ENCODE measurements at regions not wholly inside any gene's neighbourhood (a gene's known extent, or its start where the extent isn't known, plus 50 kb on each side); places are given as distances from the start of the nearest gene placed in this dataset.

DNA sequence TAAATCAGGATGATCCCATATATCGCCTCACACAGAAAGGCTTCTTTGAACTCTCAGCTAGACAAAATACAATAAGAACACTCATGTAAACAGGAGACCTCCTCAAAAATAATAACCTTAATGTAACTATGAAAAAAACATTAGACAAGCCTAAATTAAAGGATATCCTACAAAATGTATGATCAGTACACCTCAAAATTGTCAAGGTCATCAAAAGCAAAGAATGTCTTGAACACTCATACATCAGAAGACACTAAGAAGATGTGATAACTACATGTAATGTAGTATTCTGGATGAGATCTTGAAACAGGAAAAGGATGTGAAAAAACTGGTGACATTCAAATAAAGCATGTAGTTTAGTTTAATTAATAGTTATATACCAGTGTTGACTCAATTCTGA, 616.8 kb upstream of the ZEB2 start:
- Mint-ChIP-seq H3K9me3 (no peaks in the 10 kb centered on the region), H3K4me3 (no peak overlapping the region), H3K27ac (no peak overlapping the region), H3K36me3 (ENCODE audit: low read depth) (no peaks in the 10 kb centered on the region), H3K27me3 (no peaks in the 10 kb centered on the region), H3K4me1 (no peaks in the 10 kb centered on the region)
- DNase-seq, result no peak
- ChIA-PET POLR2A (no interaction called here), CTCF (no interaction called here)

DNA sequence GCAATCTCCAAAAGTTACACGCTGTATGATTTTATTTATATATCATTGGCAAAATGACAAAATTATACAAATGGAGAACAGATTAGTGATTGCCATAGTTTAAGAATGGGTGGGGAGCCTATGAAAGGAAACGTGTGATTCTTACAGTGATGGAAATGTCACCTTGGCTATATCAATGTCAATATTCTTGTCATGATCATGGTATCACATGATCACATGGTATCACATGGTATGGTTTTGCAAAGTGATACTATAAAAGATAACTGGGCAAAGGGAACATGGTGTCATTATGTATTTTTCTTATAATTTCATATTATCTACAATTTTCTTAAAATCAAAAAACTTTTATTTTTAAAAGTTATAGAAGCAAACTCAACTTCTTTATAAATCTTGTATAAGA, 606.2 kb upstream of the ZEB2 start:
- Mint-ChIP-seq H3K36me3 (ENCODE audit: low read depth) (no peaks in the 10 kb centered on the region), H3K9me3 (no peaks in the 10 kb centered on the region), H3K4me3 (no peak overlapping the region), H3K27me3 (no peaks in the 10 kb centered on the region), H3K27ac (no peak overlapping the region), H3K4me1 (no peaks in the 10 kb centered on the region)
- ChIA-PET CTCF (no interaction called here), POLR2A (no interaction called here)
- no peak for DNase-seq

DNA sequence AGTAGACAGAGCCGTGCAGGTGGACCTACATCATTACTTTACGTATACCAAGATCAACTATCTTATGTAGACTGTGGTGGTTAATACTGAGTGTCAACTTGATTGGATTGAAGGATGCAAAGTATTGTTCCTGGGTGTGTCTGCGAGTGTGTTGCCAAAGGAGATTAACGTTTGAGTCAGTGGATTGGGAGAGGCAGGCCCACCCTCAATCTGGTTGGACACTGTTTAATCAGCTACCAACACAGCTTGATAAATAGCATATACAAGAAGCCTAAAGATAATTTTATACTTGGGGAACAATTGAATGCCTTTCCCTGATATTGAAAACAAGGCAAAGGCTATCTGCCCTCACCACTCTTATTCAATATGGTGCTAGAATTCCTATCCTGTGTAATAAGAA, 604.2 kb upstream of the ZEB2 start:
- no peaks in the 10 kb centered on the region for H3K9me3 Mint-ChIP-seq
- H3K27ac Mint-ChIP-seq, result no peak overlapping the region
- no peak overlapping the region for H3K4me3 Mint-ChIP-seq
- CTCF ChIA-PET, result no interaction called here
- POLR2A ChIA-PET, result no interaction called here
- DNase-seq, result no peak
- no peaks in the 10 kb centered on the region for H3K36me3 Mint-ChIP-seq (ENCODE audit: low read depth)
- H3K27me3 Mint-ChIP-seq, result no peaks in the 10 kb centered on the region
- no peaks in the 10 kb centered on the region for H3K4me1 Mint-ChIP-seq

DNA sequence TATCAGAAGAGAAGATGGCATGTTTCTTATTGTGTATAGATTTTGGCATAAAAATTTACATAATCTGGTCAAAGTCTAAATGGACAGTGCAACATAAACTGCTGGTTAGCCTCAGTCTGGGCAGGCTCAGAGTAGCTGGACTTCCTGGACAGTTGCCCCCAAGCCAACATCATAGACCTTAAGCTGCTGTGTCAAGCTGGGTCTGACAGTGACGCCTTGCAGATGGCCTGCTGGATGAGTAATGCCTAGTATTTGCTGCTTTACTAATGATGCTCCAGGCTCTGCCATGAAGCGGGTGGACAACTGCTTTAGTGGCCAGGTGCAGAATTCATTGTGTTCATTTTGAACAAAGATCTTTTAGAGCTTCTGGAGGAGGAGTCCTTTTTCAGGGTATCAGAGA, 603.7 kb upstream of the ZEB2 start:
- no peak for DNase-seq
- CTCF ChIA-PET, result no interaction called here
- no peak overlapping the region for H3K27ac Mint-ChIP-seq
- H3K36me3 Mint-ChIP-seq (ENCODE audit: low read depth), result no peaks in the 10 kb centered on the region
- no peaks in the 10 kb centered on the region for H3K4me1 Mint-ChIP-seq
- POLR2A ChIA-PET, result no interaction called here
- H3K27me3 Mint-ChIP-seq, result no peaks in the 10 kb centered on the region
- no peaks in the 10 kb centered on the region for H3K9me3 Mint-ChIP-seq
- H3K4me3 Mint-ChIP-seq, result no peak overlapping the region

DNA sequence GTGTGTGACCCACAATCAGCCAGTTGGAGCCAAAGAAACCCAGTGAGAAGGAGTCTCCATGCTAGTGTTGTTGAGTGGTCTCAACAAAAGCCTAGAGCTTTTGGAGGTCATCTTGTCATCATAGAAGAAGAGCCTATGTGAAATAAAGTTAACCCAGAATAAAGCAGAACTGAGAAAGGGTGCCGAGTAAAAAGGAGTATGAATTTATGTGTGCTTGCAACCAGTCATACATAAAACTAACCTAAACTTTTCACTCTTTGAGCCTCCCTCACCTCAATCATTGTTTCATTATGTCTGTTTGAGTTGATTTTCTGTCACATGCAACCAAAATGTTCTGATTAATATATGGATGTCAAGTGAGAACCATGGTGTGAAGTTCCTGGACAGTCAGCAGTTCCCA, 599.3 kb upstream of the ZEB2 start:
- Mint-ChIP-seq H3K9me3 (no peaks in the 10 kb centered on the region), H3K27ac (no peak overlapping the region), H3K4me1 (no peaks in the 10 kb centered on the region), H3K27me3 (no peaks in the 10 kb centered on the region), H3K4me3 (no peak overlapping the region), H3K36me3 (ENCODE audit: low read depth) (no peaks in the 10 kb centered on the region)
- DNase-seq, result no peak
- POLR2A ChIA-PET, result no interaction called here
- CTCF ChIA-PET, result no interaction called here

DNA sequence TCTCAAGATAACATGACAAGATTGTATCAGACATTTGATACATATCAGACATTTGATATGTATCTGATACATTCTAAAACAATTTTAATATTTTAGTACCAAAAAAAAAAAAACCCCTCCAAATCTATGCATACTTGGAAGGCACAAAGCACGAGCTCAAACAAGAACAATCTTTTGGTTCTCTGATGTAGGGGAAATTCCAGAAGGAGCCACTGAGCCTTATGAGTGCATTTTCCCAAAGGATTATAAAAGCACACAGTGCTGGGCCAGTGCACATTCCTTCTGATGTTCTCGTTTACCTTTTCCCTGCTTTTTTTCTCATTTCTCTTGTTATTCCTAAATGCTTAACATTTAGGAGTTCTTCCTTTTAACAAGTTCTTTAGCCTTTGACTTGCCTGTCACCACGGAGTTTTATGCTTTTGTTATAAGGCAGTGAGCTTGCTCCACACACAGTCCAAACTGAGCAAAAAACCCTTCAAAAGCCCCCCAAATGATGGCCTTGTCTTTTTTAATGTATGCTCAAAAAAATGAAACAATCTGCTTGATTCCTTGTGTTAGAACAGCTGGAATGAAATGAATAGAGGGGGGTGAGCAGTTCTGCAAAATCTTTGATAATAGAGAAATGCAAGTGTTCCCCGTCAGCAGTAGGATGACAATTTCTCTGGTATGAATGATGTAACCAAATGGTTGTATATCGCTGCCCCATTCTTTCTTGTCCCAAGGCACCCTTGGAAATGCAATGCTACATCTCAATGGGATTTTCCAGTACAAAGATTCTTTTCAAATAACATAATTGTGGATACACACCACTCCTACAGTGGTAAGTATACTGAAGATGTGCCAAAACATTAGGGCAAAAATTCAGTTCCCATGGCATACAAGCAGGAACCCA, 597.2 kb upstream of the ZEB2 start:
- ChIA-PET POLR2A (no interaction called here), CTCF (no interaction called here)
- Mint-ChIP-seq H3K9me3 (no peaks in the 10 kb centered on the region), H3K27me3 (no peaks in the 10 kb centered on the region), H3K36me3 (ENCODE audit: low read depth) (no peaks in the 10 kb centered on the region), H3K27ac (no peak overlapping the region), H3K4me3 (no peak overlapping the region), H3K4me1 (no peaks in the 10 kb centered on the region)
- DNase-seq, result no peak

DNA sequence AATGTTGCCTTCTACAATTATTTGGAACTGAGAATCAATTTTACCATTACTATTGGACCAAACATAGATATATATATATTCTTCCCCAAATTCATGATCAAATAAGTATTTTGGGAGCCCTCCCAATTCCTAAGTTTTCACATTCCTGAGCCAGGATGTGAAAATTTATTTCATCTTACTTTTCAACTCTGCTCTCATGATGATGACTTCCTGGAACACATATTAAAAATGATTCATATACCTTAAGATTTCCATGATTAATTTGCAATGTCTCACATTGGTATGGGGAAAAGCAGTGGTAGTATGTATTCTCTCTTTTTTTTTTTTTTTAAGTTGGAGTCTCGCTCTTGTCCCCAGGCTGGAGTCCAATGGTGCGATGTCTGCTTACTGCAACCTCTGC, 596.1 kb upstream of the ZEB2 start:
- POLR2A ChIA-PET, result no interaction called here
- H3K36me3 Mint-ChIP-seq (ENCODE audit: low read depth), result no peaks in the 10 kb centered on the region
- no peak overlapping the region for H3K27ac Mint-ChIP-seq
- H3K9me3 Mint-ChIP-seq, result no peaks in the 10 kb centered on the region
- no peaks in the 10 kb centered on the region for H3K4me1 Mint-ChIP-seq
- CTCF ChIA-PET, result no interaction called here
- H3K4me3 Mint-ChIP-seq, result no peak overlapping the region
- no peak for DNase-seq
- H3K27me3 Mint-ChIP-seq, result no peaks in the 10 kb centered on the region

DNA sequence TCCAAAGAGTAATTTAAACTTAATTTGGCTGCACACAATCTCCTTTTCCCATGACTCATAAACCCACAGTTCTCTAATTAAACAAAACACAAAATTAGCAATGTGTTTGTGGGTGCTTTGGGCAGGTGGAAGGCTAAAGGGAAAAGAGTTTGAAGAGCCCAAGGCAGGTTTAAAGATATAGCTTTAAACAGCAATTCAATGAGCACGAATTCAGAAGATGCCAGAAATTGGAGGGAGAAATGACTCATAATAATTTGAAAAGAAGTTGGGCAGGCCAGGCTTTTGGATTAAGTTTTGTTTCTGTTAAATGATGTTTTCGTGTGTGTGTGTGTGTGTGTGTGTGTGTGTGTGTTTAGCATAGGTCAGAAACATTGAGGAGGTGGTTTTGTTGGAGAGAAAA, 594.8 kb upstream of the ZEB2 start:
- ChIA-PET CTCF (interaction anchor here (0.7 kb wide), 1 partner anchor 152 kb away, joined by 3 read pairs; no protein-coding TSS in a partner anchor), POLR2A (no interaction called here)
- Mint-ChIP-seq H3K4me3 (no peak overlapping the region), H3K4me1 (no peaks in the 10 kb centered on the region), H3K27me3 (no peaks in the 10 kb centered on the region), H3K36me3 (ENCODE audit: low read depth) (no peaks in the 10 kb centered on the region), H3K27ac (no peak overlapping the region), H3K9me3 (no peaks in the 10 kb centered on the region)
- no peak for DNase-seq

DNA sequence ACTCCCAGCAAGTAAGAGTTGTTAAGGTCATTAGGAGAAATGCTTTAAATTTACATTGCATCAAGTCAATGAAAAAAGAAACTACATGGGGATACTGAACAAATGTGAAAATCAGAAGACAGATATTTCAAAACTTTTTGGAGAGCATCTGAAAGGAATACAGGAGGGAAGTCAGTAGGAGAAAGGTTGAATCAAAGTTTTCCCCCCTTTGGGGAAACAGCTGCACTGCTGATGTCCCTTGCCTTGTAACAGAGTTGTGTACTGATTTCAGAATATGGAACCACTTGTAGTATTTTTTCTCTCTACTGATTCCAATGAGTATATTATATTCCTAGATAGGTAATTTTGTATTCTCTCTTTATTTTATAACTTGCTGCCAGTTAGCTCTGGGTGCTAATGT, 592.5 kb upstream of the ZEB2 start:
- no peaks in the 10 kb centered on the region for H3K36me3 Mint-ChIP-seq (ENCODE audit: low read depth)
- H3K27ac Mint-ChIP-seq, result no peak overlapping the region
- H3K27me3 Mint-ChIP-seq, result no peaks in the 10 kb centered on the region
- H3K4me3 Mint-ChIP-seq, result no peak overlapping the region
- no peak for DNase-seq
- POLR2A ChIA-PET, result no interaction called here
- CTCF ChIA-PET, result no interaction called here
- H3K9me3 Mint-ChIP-seq, result no peaks in the 10 kb centered on the region
- no peaks in the 10 kb centered on the region for H3K4me1 Mint-ChIP-seq

DNA sequence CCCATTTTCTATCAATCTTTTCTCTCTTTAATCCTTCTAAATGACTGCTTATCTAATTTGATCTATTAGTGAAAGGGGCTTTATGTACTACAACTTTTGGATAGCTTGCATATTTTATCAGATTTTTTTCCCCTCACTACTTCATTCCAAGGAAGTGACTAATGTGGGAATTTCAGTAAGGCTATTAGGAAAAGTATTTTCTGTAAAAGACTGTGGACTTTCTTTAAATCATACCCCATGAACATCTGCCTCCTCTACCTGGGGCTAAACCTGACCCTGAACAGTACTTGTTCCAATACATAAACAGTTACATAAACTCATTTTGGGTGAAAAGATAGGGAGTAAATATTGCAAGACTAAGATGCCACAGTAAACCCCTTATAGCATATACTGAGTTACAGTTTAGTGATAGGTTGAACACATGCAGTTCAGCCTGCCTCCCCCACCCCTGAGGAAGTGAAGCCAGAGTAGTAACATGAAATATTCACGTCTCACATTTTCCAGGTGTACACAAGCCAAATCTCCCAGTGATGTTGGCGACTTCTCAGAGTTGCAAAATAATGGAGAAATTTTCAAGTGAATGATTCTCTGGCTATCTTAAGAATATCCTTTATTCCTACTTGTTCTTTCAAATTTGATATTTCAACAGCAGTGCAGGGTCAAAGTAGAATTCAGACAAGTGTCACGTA, 590.9 kb upstream of the ZEB2 start:
- ChIA-PET POLR2A (no interaction called here), CTCF (no interaction called here)
- no peaks in the 10 kb centered on the region for H3K9me3 Mint-ChIP-seq
- no peak for DNase-seq
- no peaks in the 10 kb centered on the region for H3K27me3 Mint-ChIP-seq
- no peaks in the 10 kb centered on the region for H3K36me3 Mint-ChIP-seq (ENCODE audit: low read depth)
- no peaks in the 10 kb centered on the region for H3K4me1 Mint-ChIP-seq
- no peak overlapping the region for H3K4me3 Mint-ChIP-seq
- H3K27ac Mint-ChIP-seq, result no peak overlapping the region

DNA sequence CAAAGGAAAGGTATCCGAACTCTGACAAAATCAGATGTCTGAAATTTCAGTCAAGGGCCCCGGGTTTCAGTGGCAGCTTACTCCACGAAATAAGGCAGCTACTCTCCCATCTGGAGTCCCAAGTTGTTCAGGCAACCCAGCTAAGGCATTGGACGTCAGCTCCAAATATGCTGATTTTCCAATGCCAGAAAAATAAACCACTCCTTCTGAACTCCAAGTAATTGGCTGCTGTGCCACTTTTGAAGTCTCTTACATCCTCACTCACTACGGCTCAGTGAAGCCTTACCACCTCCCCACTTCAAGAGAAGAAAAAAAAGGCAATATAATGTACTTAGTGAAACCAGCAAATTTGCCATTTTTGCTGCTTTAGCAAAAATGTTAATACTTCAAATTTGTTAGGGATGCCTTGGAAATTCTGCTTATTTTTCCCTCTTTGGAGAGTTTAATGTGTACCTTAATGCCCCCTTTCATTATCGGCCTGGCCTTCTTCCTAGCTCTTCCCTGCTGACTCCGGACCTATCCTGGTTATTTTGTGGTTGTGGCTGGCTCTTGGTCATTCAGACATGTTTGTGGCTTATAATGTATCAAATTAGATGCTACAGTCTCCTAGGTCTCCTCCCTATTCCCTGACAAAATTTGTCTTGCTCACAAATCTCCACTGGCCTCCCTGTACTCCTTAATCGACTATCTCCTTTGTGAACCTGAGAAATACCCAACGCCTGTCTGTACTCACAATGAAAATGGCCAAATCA, 589.2 kb upstream of the ZEB2 start:
- H3K27me3 Mint-ChIP-seq, result no peaks in the 10 kb centered on the region
- POLR2A ChIA-PET, result no interaction called here
- CTCF ChIA-PET, result no interaction called here
- H3K4me3 Mint-ChIP-seq, result no peak overlapping the region
- H3K27ac Mint-ChIP-seq, result no peak overlapping the region
- no peak for DNase-seq
- no peaks in the 10 kb centered on the region for H3K36me3 Mint-ChIP-seq (ENCODE audit: low read depth)
- H3K9me3 Mint-ChIP-seq, result no peaks in the 10 kb centered on the region
- H3K4me1 Mint-ChIP-seq, result no peaks in the 10 kb centered on the region

DNA sequence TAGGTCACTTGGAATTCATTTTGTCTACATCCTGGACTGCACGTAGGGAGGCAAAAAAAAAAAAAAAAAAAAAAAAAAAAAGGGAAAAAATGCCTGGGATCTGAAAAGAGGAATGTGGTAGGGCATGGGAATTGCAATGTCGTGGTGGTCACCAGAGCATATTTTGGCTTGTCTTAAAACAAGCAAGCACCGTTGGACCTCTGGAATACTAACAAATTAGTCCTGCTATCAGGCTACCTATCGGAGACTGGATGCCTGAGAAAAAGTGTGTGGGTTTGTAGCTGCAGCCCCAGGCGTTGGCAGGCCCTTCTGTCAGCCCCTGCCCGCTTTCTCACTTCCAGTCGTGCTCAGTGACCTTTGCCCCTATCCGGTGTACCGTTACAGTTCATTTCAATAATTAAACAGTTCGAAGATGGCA, 588.5 kb upstream of the ZEB2 start:
- CTCF ChIA-PET, result no interaction called here
- Mint-ChIP-seq H3K9me3 (no peaks in the 10 kb centered on the region), H3K4me3 (no peak overlapping the region), H3K36me3 (ENCODE audit: low read depth) (no peaks in the 10 kb centered on the region), H3K27ac (no peak overlapping the region), H3K4me1 (no peaks in the 10 kb centered on the region), H3K27me3 (no peaks in the 10 kb centered on the region)
- DNase-seq, result no peak
- POLR2A ChIA-PET, result no interaction called here

DNA sequence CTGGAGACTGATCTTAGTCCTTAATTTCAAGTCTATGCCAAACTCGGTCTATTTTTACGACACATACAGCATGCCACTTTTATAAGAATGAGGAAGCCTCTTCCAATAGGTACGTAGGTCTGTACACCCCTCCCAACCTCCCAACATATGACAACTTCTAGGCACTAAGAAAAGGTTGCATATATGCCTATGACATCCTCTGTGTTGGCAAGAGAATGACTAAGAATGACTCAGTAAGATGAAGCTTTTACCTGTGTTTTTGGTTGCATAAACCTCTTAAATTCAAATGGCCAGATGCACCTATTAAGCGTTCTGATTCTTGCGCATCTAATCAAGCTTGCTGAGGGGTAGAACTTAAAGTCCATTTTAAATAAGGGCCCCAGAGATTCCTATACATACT, 586.4 kb upstream of the ZEB2 start:
- Mint-ChIP-seq H3K27ac (no peak overlapping the region), H3K4me3 (no peak overlapping the region), H3K9me3 (no peaks in the 10 kb centered on the region), H3K4me1 (no peaks in the 10 kb centered on the region), H3K36me3 (ENCODE audit: low read depth) (no peaks in the 10 kb centered on the region), H3K27me3 (no peaks in the 10 kb centered on the region)
- no peak for DNase-seq
- CTCF ChIA-PET, result no interaction called here
- POLR2A ChIA-PET, result no interaction called here

DNA sequence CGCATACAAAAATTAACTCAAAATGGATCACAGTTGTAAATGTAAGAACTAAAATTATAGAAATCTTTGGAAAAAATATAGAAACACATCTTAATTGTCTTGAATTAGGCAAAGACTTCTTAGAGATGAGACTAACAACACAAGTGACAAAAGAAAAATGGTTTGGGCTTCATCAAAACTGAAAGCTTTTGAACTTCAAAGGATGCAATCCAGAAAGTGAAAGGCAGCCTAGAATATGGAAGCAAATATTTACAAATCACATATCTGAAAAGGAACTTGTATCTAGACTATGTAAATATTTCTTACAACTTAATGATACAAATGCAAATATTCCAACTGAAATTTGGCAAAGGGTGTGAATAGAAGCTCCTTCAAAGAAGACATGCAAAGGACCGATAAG, 582.8 kb upstream of the ZEB2 start:
- CTCF ChIA-PET, result no interaction called here
- Mint-ChIP-seq H3K9me3 (no peaks in the 10 kb centered on the region), H3K4me1 (no peaks in the 10 kb centered on the region), H3K4me3 (no peak overlapping the region), H3K27ac (no peak overlapping the region), H3K27me3 (no peaks in the 10 kb centered on the region), H3K36me3 (ENCODE audit: low read depth) (no peaks in the 10 kb centered on the region)
- POLR2A ChIA-PET, result no interaction called here
- DNase-seq, result no peak
